SKM-1 treated with dmso at 0.1 percent for 144 hours (cell line): ENCODE measurements at regions not wholly inside any gene's neighbourhood (a gene's known extent, or its start where the extent isn't known, plus 50 kb on each side); places are given as distances from the start of the nearest gene placed in this dataset.
"Not testable (repeated sequence)": the region's sequence is repeated elsewhere in the genome, so short reads cannot be mapped to it uniquely, and the experiment has no call there.

ENCODE experiments used
- DNase-seq: peaks from one replicate; lab custom pipeline; 2025; ENCODE audit not compliant: unreplicated experiment; lab: John Stamatoyannopoulos, UW

GRCh38 chr10:55519264-55519663 lies 718.2 kb upstream of the PCDH15 start:
- no peak for DNase-seq

- not testable (repeated sequence) for DNase-seq
Measured at GRCh38 chr10:55518416-55518815, 717.4 kb upstream of the PCDH15 start.

GRCh38 chr10:55509168-55509567 lies 708.1 kb upstream of the PCDH15 start:
- no peak for DNase-seq

- peak; percentile 25 for DNase-seq
Measured at GRCh38 chr10:55500931-55501559, 700.0 kb upstream of the PCDH15 start.

- DNase-seq = no peak
Measured at GRCh38 chr10:55497893-55498499, 697.0 kb upstream of the PCDH15 start.

- DNase-seq = no peak
Measured at GRCh38 chr10:55495555-55495954, 694.5 kb upstream of the PCDH15 start.

GRCh38 chr10:55491712-55492111 lies 690.7 kb upstream of the PCDH15 start:
- no peak for DNase-seq

GRCh38 chr10:55485827-55486226 lies 684.8 kb upstream of the PCDH15 start:
- no peak for DNase-seq

GRCh38 chr10:55476129-55476528 lies 675.1 kb upstream of the PCDH15 start:
- no peak for DNase-seq

- no peak for DNase-seq
Measured at GRCh38 chr10:55474258-55474657, 673.2 kb upstream of the PCDH15 start.

- DNase-seq = no peak
Measured at GRCh38 chr10:55470840-55471239, 669.8 kb upstream of the PCDH15 start.

- no peak for DNase-seq
Measured at GRCh38 chr10:55466806-55467504, 665.9 kb upstream of the PCDH15 start.

- no peak for DNase-seq
Measured at GRCh38 chr10:55464083-55464482, 663.1 kb upstream of the PCDH15 start.

- DNase-seq = no peak
Measured at GRCh38 chr10:55460008-55460407, 659.0 kb upstream of the PCDH15 start.

- DNase-seq = no peak
Measured at GRCh38 chr10:55449981-55450380, 649.0 kb upstream of the PCDH15 start.

- DNase-seq = no peak
Measured at GRCh38 chr10:55446441-55447002, 645.5 kb upstream of the PCDH15 start.

- no peak for DNase-seq
Measured at GRCh38 chr10:55441777-55442176, 640.7 kb upstream of the PCDH15 start.

GRCh38 chr10:55426138-55426537 lies 625.1 kb upstream of the PCDH15 start:
- no peak for DNase-seq

- no peak for DNase-seq
Measured at GRCh38 chr10:55410415-55410885, 609.4 kb upstream of the PCDH15 start.

- no peak for DNase-seq
Measured at GRCh38 chr10:55404094-55404493, 603.1 kb upstream of the PCDH15 start.

- no peak for DNase-seq
Measured at GRCh38 chr10:55400075-55400849, 599.2 kb upstream of the PCDH15 start.
